Choroid plexus epithelial cell (primary cell): ENCODE measurements at regions not wholly inside any gene's neighbourhood (a gene's known extent, or its start where the extent isn't known, plus 50 kb on each side); places are given as distances from the start of the nearest gene placed in this dataset.

Experiments
- DNase-seq: peaks from one replicate; pipeline ENCODE4 v3.0.0-alpha.2; 2010; ENCODE audit warnings: low read depth
- H3K4me3 ChIP-seq: 2 replicates; pipeline ENCODE4 v1.5.1; 2011; ENCODE audit warnings: low read depth, mild to moderate bottlenecking, control low read depth, low read length, moderate library complexity
- TF ChIP-seq, protein P1 (sequence below): conservative IDR thresholded peaks from 2 replicates; pipeline ENCODE4 v1.5.1; 2011; ENCODE audit warnings: low read depth, mild to moderate bottlenecking, control low read depth, inconsistent platforms, low read length, moderate library complexity

DNA sequence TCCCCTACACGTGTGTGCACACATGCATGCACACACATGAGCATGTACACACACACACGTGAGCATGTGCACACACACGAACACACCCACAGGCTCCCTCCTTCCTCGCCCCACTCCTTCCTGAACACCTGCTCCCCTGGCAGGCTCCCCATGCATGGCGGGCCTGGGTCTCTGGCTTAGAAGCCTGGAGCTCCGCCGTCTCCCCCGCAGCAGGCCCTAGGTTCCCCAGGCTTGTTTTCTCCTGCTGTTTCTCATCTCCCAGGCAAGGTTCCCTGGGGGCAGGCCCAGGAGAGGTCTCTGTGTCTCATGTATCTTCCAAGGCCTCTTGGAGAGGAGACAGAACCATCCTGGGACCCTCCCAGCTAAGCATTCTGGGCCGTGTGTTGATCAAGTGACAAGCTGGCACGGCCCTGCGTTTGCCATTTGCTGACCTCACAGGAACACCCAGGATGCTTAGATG is 202.3 kb upstream of the CIBAR2 start:
- TF ChIP-seq, protein P1, sequence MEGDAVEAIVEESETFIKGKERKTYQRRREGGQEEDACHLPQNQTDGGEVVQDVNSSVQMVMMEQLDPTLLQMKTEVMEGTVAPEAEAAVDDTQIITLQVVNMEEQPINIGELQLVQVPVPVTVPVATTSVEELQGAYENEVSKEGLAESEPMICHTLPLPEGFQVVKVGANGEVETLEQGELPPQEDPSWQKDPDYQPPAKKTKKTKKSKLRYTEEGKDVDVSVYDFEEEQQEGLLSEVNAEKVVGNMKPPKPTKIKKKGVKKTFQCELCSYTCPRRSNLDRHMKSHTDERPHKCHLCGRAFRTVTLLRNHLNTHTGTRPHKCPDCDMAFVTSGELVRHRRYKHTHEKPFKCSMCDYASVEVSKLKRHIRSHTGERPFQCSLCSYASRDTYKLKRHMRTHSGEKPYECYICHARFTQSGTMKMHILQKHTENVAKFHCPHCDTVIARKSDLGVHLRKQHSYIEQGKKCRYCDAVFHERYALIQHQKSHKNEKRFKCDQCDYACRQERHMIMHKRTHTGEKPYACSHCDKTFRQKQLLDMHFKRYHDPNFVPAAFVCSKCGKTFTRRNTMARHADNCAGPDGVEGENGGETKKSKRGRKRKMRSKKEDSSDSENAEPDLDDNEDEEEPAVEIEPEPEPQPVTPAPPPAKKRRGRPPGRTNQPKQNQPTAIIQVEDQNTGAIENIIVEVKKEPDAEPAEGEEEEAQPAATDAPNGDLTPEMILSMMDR = no peak
- DNase-seq = no peak

DNA sequence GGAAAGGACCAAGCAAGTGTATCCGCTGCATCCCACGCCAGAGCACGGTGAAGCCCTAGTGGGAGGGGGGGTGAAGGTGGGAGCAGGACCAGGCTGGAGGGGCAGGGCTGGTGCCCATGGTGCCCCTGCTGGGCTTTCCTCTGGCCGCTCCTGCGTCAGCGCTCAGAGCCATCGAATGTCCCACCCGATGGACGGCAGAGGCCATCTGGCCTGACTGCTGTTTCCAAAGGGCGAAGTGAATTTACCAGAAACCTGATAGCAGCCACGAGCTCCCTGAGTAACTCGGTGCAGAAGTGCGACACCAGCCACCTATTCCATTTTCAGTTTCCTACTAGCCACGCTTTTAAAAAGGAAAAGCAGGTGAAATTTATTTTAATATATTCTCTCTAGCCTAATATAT is 203.6 kb upstream of the CIBAR2 start:
- no peak overlapping the region for H3K4me3 ChIP-seq
- TF ChIP-seq, protein P1 = no peak
- no peak for DNase-seq

More for the DNA sequence above, 202.3 kb upstream of the CIBAR2 start:
- H3K4me3 ChIP-seq = no peak overlapping the region

DNA sequence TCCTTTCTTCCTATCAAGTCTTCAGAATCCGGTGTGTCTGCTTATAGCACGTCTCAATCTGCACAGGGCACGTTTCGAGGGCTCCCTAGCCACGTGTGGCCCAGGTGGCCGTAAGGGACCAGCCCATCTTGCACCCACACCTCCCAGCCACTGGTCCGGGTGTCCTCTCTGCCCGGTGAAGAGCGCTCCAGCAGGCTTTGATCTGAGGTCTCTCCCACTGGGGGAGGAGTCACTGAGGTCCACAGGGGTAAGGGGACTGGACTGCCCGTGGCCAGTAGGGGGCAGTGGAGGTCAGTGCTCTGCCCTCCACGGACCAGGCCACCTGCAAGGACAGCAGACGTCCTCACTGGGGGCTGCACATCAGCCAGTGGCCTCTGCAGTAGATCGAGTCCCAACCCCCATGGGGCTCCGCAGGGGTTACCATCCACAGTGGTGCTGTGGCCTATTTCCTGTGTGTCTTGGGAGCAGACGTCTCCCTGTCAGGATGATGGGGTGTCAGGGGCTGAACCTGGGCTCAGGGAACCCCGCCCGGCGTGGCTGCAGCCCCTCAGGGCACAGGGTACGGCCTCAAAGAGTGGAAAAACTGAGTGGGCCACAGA is 204.1 kb upstream of the CIBAR2 start:
- DNase-seq = peak; percentile 76
- TF ChIP-seq, protein P1 = peak; percentile 92
- H3K4me3 ChIP-seq = no peak overlapping the region

DNA sequence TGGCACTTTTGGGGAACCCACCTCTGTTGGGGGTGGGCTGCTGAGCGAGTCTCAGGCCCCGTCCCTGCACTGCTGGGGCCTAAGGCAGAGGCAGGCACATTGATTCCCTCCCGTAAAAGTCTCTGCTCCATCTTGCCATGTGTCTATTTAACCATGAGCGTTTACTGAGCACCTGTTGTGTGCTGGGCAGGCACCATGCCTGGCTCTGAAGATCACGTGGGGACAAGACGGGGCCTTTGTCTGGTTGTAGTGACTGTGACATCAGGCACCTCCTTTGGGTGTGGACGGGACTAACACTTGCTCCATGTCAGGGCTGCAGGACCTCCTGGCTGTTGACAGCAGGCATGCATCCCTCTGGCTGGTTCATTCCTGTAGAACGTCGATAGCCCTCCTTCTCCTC is 204.7 kb upstream of the CIBAR2 start:
- DNase-seq = no peak
- H3K4me3 ChIP-seq = no peak overlapping the region
- TF ChIP-seq, protein P1 = no peak

DNA sequence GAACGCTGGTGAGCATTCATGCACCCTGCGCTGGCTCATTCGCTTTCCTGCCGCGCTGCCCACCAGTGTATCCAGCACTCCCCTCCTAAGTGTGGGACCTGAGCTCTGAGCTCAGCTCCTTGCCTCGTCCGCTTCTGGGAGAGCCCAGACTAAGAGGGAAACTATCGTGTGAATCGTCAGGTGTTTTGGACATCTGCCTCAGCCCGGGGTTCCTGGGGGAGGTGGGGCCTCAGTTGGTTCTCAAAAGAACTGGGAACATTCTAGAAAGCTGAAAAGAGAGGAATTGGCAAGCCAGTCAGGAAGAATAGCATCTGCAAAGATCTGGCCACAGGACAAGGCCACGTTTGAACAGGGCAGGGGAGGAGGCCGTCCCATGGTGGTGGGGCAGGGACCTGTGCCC is 205.4 kb upstream of the CIBAR2 start:
- TF ChIP-seq, protein P1 = no peak
- DNase-seq = no peak
- no peak overlapping the region for H3K4me3 ChIP-seq

DNA sequence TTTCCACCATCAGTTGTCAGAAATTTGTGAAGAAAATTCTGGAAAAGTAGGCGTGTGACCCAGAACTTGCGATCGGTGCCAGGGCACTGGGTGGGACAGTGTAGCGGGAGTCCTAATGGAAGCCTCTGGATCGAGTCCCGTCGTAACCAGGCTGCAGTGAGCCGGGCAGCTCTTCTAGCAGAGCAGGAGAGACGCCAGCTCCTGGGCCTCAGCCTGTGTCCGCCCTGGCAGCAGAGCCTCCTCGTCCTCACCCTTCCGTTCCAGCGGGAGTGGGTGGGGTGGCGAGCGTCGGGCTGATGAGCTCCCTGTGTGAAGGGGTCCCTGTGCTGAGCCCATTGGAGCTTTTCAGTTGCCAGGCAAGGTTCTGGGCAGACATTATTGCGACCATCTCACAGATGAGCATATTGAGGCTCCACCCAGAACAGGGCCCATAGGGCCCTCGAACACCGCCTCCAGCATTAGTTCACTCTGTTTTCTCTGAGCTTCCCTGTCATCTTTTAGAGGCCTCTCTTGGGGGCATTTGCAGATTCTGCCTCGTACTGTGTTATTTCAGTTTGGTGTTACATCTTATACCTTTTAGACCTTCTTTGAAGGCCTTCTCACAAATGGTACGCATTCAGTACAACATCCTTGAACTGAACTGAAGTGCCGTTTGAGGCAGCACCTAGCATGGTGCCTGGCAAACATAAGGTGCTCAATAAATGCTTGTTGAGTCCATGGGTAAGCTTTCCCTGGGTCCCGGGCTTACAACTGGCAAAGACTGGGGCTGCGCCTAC is 207.1 kb upstream of the CIBAR2 start:
- DNase-seq = no peak
- TF ChIP-seq, protein P1 = no peak
- no peak overlapping the region for H3K4me3 ChIP-seq
